ENCODE measurements at regions not wholly inside any gene's neighbourhood (a gene's known extent, or its start where the extent isn't known, plus 50 kb on each side); places are given as distances from the start of the nearest gene placed in this dataset.

GRCh38 chr7:114021135-114021534, 102.3 kb upstream of the PPP1R3A start:
- H3K4me2 ChIP-seq = no peak overlapping the region
- peaks cover 51% of the 10 kb centered on the region; the same call in 1 of the 2 replicates for H3K27me3 ChIP-seq (ENCODE audit: insufficient read depth)
- H3K79me2 ChIP-seq (ENCODE audit: insufficient read depth) = no peaks in the 10 kb centered on the region
- no peaks in the 10 kb centered on the region for H3F3A ChIP-seq (replicated peaks; ENCODE audit: insufficient read depth)
- ChIA-PET CTCF (no interaction called here), POLR2A (no interaction called here)
- no peaks in the 10 kb centered on the region for H4K20me1 ChIP-seq (ENCODE audit: insufficient read depth)
- H2AFZ ChIP-seq (ENCODE audit: low read depth) = no peak overlapping the region
- no peak overlapping the region for H3K4me3 ChIP-seq (ENCODE audit: low read depth in 2 of 2, low read length in 1 of 2)
- DNase-seq = no peak
- no peak overlapping the region for H3K9ac ChIP-seq
- H3K27ac ChIP-seq (ENCODE audit: low read depth in 2 of 2, low read length in 1 of 2) = no peak overlapping the region
- TF ChIP-seq RFX5 (IDR thresholded peaks at IDR 0.05; ENCODE audit: low read length) (no peak), FOXJ3 (CRISPR knock-in tag; IDR thresholded peaks at IDR 0.05) (no peak), FOSL2 (IDR thresholded peaks at IDR 0.05; ENCODE audit: borderline replicate concordance, low read depth) (no peak), JUND (IDR thresholded peaks at IDR 0.05) (no peak), RCOR1 (IDR thresholded peaks at IDR 0.05; ENCODE audit: low read length) (no peak), SIN3A (IDR thresholded peaks at IDR 0.05; ENCODE audit: borderline replicate concordance, low read depth, low read length) (no peak), FOXM1 (IDR thresholded peaks at IDR 0.05; ENCODE audit: low read depth) (no peak), NRF1 (IDR thresholded peaks at IDR 0.05; ENCODE audit: low read depth, low read length) (no peak), REST (IDR thresholded peaks at IDR 0.05; ENCODE audit: low read depth, low read length) (no peak), GATA2 (CRISPR knock-in tag; IDR thresholded peaks at IDR 0.05) (no peak), CHD2 (IDR thresholded peaks at IDR 0.05; ENCODE audit: low read length, partially characterized antibody) (no peak), MAX (IDR thresholded peaks at IDR 0.05; ENCODE audit: low read depth) (no peak), EZH2phosphoT487 (IDR thresholded peaks at IDR 0.05; ENCODE audit: borderline replicate concordance, low read depth) (no peak), EP300 (IDR thresholded peaks at IDR 0.05; ENCODE audit: borderline replicate concordance in 1 of 2, low read depth in 1 of 2, low read length in 1 of 2) (no peak), MEF2A (IDR thresholded peaks at IDR 0.05; ENCODE audit: borderline replicate concordance, low read depth) (no peak), ZBTB33 (IDR thresholded peaks at IDR 0.05; ENCODE audit: borderline replicate concordance, low read depth) (no peak), SMC3 (IDR thresholded peaks at IDR 0.05; ENCODE audit: low read depth, low read length) (no peak), GABPA (IDR thresholded peaks at IDR 0.05; ENCODE audit: low read depth) (no peak), RXRA (IDR thresholded peaks at IDR 0.05; ENCODE audit: borderline replicate concordance, low read depth) (no peak)
- no peaks in the 10 kb centered on the region for H3K9me3 ChIP-seq
- 2% methylated on average over 3 of the region's 3 CpGs for WGBS (ENCODE audit: low lambda C conversion rate)
- no peaks in the 10 kb centered on the region for H3K36me3 ChIP-seq (replicated peaks in 1 of 2; ENCODE audit: control insufficient read depth in 1 of 2, insufficient read depth in 2 of 2, low read length in 1 of 2)
- no peaks in the 10 kb centered on the region for H3K4me1 ChIP-seq (ENCODE audit: control insufficient read depth in 1 of 2, insufficient read depth in 2 of 2, low read depth in 1 of 2, low read length in 1 of 2)
- no peaks in the 10 kb centered on the region for H3K9me2 ChIP-seq

Measured in SK-N-SH (cell line).